ENCODE measurements at regions not wholly inside any gene's neighbourhood (a gene's known extent, or its start where the extent isn't known, plus 50 kb on each side); places are given as distances from the start of the nearest gene placed in this dataset.

GRCh38 chr14:94690486-94690885 lies 78.3 kb downstream of the SERPINA3 start:
- Histone ChIP-seq H3K27ac (ENCODE audit: insufficient read depth, low read length) (no peak overlapping the region), H3K9me3 (ENCODE audit: control insufficient read depth, insufficient read depth, low read depth, low read length) (no peaks in the 10 kb centered on the region), H3K27me3 (ENCODE audit: control insufficient read depth, insufficient read depth, low read length) (no peaks in the 10 kb centered on the region), H3K4me2 (ENCODE audit: extremely low read depth, insufficient read depth, low read length) (no peak overlapping the region), H3K36me3 (ENCODE audit: control insufficient read depth, insufficient read depth, low read length) (no peaks in the 10 kb centered on the region), H3K4me1 (ENCODE audit: control insufficient read depth, extremely low read depth, insufficient read depth, low read length) (no peaks in the 10 kb centered on the region), H3K79me2 (ENCODE audit: control insufficient read depth, insufficient read depth, low read length) (no peaks in the 10 kb centered on the region), H3K9ac (ENCODE audit: insufficient read depth, low read length) (no peak overlapping the region), H4K20me1 (ENCODE audit: control insufficient read depth, extremely low read depth, insufficient read depth, low read length) (no peaks in the 10 kb centered on the region), H3K4me3 (replicated peaks in 1 of 4; ENCODE audit: control extremely low read depth in 1 of 4, insufficient read depth in 1 of 4, low read depth in 3 of 4, low read length in 4 of 4) (no peak overlapping the region), H2AFZ (ENCODE audit: low read length) (no peak overlapping the region)
- no peak for TF ChIP-seq EZH2 (IDR thresholded peaks at IDR 0.05; ENCODE audit: low read length, missing control alignments)
- TF ChIP-seq, protein P1, sequence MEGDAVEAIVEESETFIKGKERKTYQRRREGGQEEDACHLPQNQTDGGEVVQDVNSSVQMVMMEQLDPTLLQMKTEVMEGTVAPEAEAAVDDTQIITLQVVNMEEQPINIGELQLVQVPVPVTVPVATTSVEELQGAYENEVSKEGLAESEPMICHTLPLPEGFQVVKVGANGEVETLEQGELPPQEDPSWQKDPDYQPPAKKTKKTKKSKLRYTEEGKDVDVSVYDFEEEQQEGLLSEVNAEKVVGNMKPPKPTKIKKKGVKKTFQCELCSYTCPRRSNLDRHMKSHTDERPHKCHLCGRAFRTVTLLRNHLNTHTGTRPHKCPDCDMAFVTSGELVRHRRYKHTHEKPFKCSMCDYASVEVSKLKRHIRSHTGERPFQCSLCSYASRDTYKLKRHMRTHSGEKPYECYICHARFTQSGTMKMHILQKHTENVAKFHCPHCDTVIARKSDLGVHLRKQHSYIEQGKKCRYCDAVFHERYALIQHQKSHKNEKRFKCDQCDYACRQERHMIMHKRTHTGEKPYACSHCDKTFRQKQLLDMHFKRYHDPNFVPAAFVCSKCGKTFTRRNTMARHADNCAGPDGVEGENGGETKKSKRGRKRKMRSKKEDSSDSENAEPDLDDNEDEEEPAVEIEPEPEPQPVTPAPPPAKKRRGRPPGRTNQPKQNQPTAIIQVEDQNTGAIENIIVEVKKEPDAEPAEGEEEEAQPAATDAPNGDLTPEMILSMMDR (conservative IDR thresholded peaks at IDR 0.05 in 1 of 2, IDR thresholded peaks at IDR 0.05 in 1 of 2; ENCODE audit: low read depth in 1 of 2, low read length in 2 of 2), result no peak
- no peak for DNase-seq (ENCODE audit: low read depth in 2 of 2)

DNA sequence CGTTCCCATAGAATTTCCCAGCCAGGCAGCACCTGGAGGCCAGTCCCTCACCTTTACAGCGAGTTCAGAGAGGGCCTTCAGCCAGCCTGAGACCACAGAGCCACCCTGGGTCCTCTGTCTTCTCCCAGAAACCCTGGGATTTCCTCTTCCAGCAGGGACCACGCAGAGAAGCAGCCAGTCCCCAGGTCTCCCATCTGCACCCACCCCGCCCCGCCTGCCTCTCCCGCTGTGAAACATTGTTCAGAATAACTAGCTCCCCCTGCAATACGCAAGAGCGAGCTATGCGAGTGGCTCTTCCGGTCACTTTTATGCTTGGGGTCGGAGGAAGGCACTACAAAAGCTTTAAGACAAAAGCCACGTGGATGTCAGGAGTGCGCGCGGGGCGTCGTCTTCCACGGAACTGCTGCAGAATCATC lies 77.8 kb downstream of the SERPINA3 start:
- Histone ChIP-seq H3K4me1 (ENCODE audit: control insufficient read depth, extremely low read depth, insufficient read depth, low read length) (no peaks in the 10 kb centered on the region), H3K4me2 (ENCODE audit: extremely low read depth, insufficient read depth, low read length) (no peak overlapping the region), H3K27me3 (ENCODE audit: control insufficient read depth, insufficient read depth, low read length) (no peaks in the 10 kb centered on the region), H3K27ac (ENCODE audit: insufficient read depth, low read length) (no peak overlapping the region), H3K9ac (ENCODE audit: insufficient read depth, low read length) (no peak overlapping the region), H2AFZ (ENCODE audit: low read length) (no peak overlapping the region), H4K20me1 (ENCODE audit: control insufficient read depth, extremely low read depth, insufficient read depth, low read length) (no peaks in the 10 kb centered on the region), H3K79me2 (ENCODE audit: control insufficient read depth, insufficient read depth, low read length) (no peaks in the 10 kb centered on the region), H3K4me3 (replicated peaks in 1 of 4; ENCODE audit: control extremely low read depth in 1 of 4, insufficient read depth in 1 of 4, low read depth in 3 of 4, low read length in 4 of 4) (no peak overlapping the region), H3K36me3 (ENCODE audit: control insufficient read depth, insufficient read depth, low read length) (no peaks in the 10 kb centered on the region), H3K9me3 (ENCODE audit: control insufficient read depth, insufficient read depth, low read depth, low read length) (no peaks in the 10 kb centered on the region)
- TF ChIP-seq, protein P1 (conservative IDR thresholded peaks at IDR 0.05 in 1 of 2, IDR thresholded peaks at IDR 0.05 in 1 of 2; ENCODE audit: low read depth in 1 of 2, low read length in 2 of 2), result no peak
- no peak for TF ChIP-seq EZH2 (IDR thresholded peaks at IDR 0.05; ENCODE audit: low read length, missing control alignments)
- no peak for DNase-seq (ENCODE audit: low read depth in 2 of 2)

- Histone ChIP-seq H3K36me3 (ENCODE audit: control insufficient read depth, insufficient read depth, low read length) (no peaks in the 10 kb centered on the region), H4K20me1 (ENCODE audit: control insufficient read depth, extremely low read depth, insufficient read depth, low read length) (no peaks in the 10 kb centered on the region), H2AFZ (ENCODE audit: low read length) (peak overlapping the region; percentile 60), H3K79me2 (ENCODE audit: control insufficient read depth, insufficient read depth, low read length) (no peaks in the 10 kb centered on the region), H3K4me1 (ENCODE audit: control insufficient read depth, extremely low read depth, insufficient read depth, low read length) (no peaks in the 10 kb centered on the region), H3K9ac (ENCODE audit: insufficient read depth, low read length) (no peak overlapping the region), H3K27ac (ENCODE audit: insufficient read depth, low read length) (no peak overlapping the region), H3K4me2 (ENCODE audit: extremely low read depth, insufficient read depth, low read length) (peak overlapping the region; percentile 73), H3K4me3 (replicated peaks in 1 of 4; ENCODE audit: control extremely low read depth in 1 of 4, insufficient read depth in 1 of 4, low read depth in 3 of 4, low read length in 4 of 4) (peak overlapping the region in 1 of 4 experiments; percentile 20), H3K9me3 (ENCODE audit: control insufficient read depth, insufficient read depth, low read depth, low read length) (no peaks in the 10 kb centered on the region), H3K27me3 (ENCODE audit: control insufficient read depth, insufficient read depth, low read length) (no peaks in the 10 kb centered on the region)
- peak; percentile 31 to 48 for DNase-seq (ENCODE audit: low read depth in 2 of 2)
- no peak for TF ChIP-seq EZH2 (IDR thresholded peaks at IDR 0.05; ENCODE audit: low read length, missing control alignments)
- TF ChIP-seq, protein P1 (conservative IDR thresholded peaks at IDR 0.05 in 1 of 2, IDR thresholded peaks at IDR 0.05 in 1 of 2; ENCODE audit: low read depth in 1 of 2, low read length in 2 of 2), result peak; percentile 72 to 95
Measured at GRCh38 chr14:94689218-94689984, 77.2 kb downstream of the SERPINA3 start.
